HepG2 (cell line): ENCODE measurements at regions not wholly inside any gene's neighbourhood (a gene's known extent, or its start where the extent isn't known, plus 50 kb on each side); places are given as distances from the start of the nearest gene placed in this dataset.
A peak's percentile ranks its signal among the peaks of the same experiment; 100 is the strongest.

Source experiments
- ATRX ChIP-seq: sonication (generic); formaldehyde crosslinking; IDR thresholded peaks from 2 replicates; pipeline ENCODE4 v1.4.0; 2020; ENCODE audit warnings: missing genetic modification reagents, borderline replicate concordance
- ELF3 ChIP-seq: IDR thresholded peaks from 2 replicates; pipeline ENCODE4 v1.6.1; 2016; ENCODE audit warnings: missing genetic modification reagents, missing compliant biosample characterization
- ESRRA ChIP-seq: sonication (generic); formaldehyde crosslinking; IDR thresholded peaks from 2 replicates; pipeline ENCODE4 v1.5.1; 2020; ENCODE audit warnings: mild to moderate bottlenecking, low read depth, missing genetic modification reagents
- GZF1 ChIP-seq: sonication (generic); formaldehyde crosslinking; IDR thresholded peaks from 2 replicates; pipeline ENCODE4 v1.5.1; 2020; ENCODE audit warnings: mild to moderate bottlenecking, missing genetic modification reagents
- HMGXB4 ChIP-seq, 2 experiments: sonication (generic) in 1 of 2; formaldehyde crosslinking in 1 of 2; IDR thresholded peaks; 2 replicates each; pipeline versions ENCODE4 v1.4.0 to v1.6.1; 2018 to 2020; ENCODE audit warnings: missing genetic modification reagents in 2 of 2, borderline replicate concordance in 1 of 2, low read depth in 1 of 2, mild to moderate bottlenecking in 1 of 2, missing biosample characterization in 1 of 2
- HNF1B ChIP-seq: sonication (generic); formaldehyde crosslinking; IDR thresholded peaks from 2 replicates; pipeline ENCODE4 v1.5.1; 2020; ENCODE audit warnings: mild to moderate bottlenecking, moderate library complexity, missing genetic modification reagents
- KLF9 ChIP-seq: IDR thresholded peaks from 2 replicates; pipeline ENCODE4 v1.6.1; 2016; ENCODE audit warnings: low read depth
- MEIS1 ChIP-seq: sonication (generic); formaldehyde crosslinking; IDR thresholded peaks from 2 replicates; pipeline ENCODE4 v1.9.0; 2021; ENCODE audit warnings: mild to moderate bottlenecking, missing genetic modification reagents, moderate library complexity, borderline replicate concordance
- RAD21 ChIP-seq: fragments of 450-650 bp; formaldehyde crosslinking; IDR thresholded peaks from 2 replicates; pipeline ENCODE4 v1.5.0; 2020; ENCODE audit warnings: mild to moderate bottlenecking
- RNF2 ChIP-seq: fragments of 450-650 bp; conservative IDR thresholded peaks from 2 replicates; pipeline ENCODE4 v1.6.1; 2016; ENCODE audit warnings: low read depth
- SMAD3 ChIP-seq: sonication (generic); formaldehyde crosslinking; IDR thresholded peaks from 2 replicates; pipeline ENCODE4 v1.4.0; 2020; ENCODE audit warnings: missing genetic modification reagents
- STAG1 ChIP-seq: sonication (generic); formaldehyde crosslinking; IDR thresholded peaks from 2 replicates; pipeline ENCODE4 v1.4.0; 2020; ENCODE audit warnings: missing genetic modification reagents
- TBX2 ChIP-seq: sonication (generic); formaldehyde crosslinking; IDR thresholded peaks from 2 replicates; pipeline ENCODE4 v1.5.0; 2020; ENCODE audit warnings: missing genetic modification reagents, mild to moderate bottlenecking, borderline replicate concordance
- ZFP36 ChIP-seq: fragments of 150-350 bp; IDR thresholded peaks from 2 replicates; pipeline ENCODE4 v1.6.1; 2018; ENCODE audit warnings: borderline replicate concordance, low read length, low read depth; ENCODE audit not compliant: partially characterized antibody
- ZFP62 ChIP-seq: sonication (generic); formaldehyde crosslinking; IDR thresholded peaks from 2 replicates; pipeline ENCODE4 v1.4.0; 2020; ENCODE audit warnings: missing genetic modification reagents
- ZNF263 ChIP-seq: sonication (generic); formaldehyde crosslinking; IDR thresholded peaks from 2 replicates; pipeline ENCODE4 v1.4.0; 2020; ENCODE audit warnings: missing genetic modification reagents
- ZNF264 ChIP-seq: sonication (generic); formaldehyde crosslinking; IDR thresholded peaks from 2 replicates; pipeline ENCODE4 v1.4.0; 2020; ENCODE audit warnings: missing genetic modification reagents
- ZNF317 ChIP-seq: sonication (generic); formaldehyde crosslinking; IDR thresholded peaks from 2 replicates; pipeline ENCODE4 v1.5.0; 2020; ENCODE audit warnings: mild to moderate bottlenecking, missing genetic modification reagents
- ZNF350 ChIP-seq: sonication (generic); formaldehyde crosslinking; IDR thresholded peaks from 2 replicates; pipeline ENCODE4 v1.4.0; 2020; ENCODE audit warnings: mild to moderate bottlenecking, low read depth, missing genetic modification reagents, borderline replicate concordance
- ZNF501 ChIP-seq: sonication (generic); formaldehyde crosslinking; IDR thresholded peaks from 2 replicates; pipeline ENCODE4 v1.5.1; 2020; ENCODE audit warnings: mild to moderate bottlenecking, moderate library complexity, missing genetic modification reagents
- ZNF605 ChIP-seq: sonication (generic); formaldehyde crosslinking; IDR thresholded peaks from 2 replicates; pipeline ENCODE4 v1.8.0; 2022; ENCODE audit warnings: mild to moderate bottlenecking, missing genetic modification reagents
- ZNF629 ChIP-seq: sonication (generic); formaldehyde crosslinking; conservative IDR thresholded peaks from 2 replicates; pipeline ENCODE4 v1.5.0; 2020; ENCODE audit warnings: missing genetic modification reagents
- ZNF761 ChIP-seq: sonication (generic); formaldehyde crosslinking; conservative IDR thresholded peaks from 2 replicates; pipeline ENCODE4 v1.4.0; 2020; ENCODE audit warnings: mild to moderate bottlenecking, missing genetic modification reagents
- ZNF766 ChIP-seq: sonication (generic); formaldehyde crosslinking; IDR thresholded peaks from 2 replicates; pipeline ENCODE4 v1.5.0; 2020; ENCODE audit warnings: missing genetic modification reagents, borderline replicate concordance
- ZNF768 ChIP-seq: sonication (generic); formaldehyde crosslinking; IDR thresholded peaks from 2 replicates; pipeline ENCODE4 v1.4.0; 2020; ENCODE audit warnings: missing genetic modification reagents
- TF ChIP-seq, protein P1 (sequence below): sonication (generic); formaldehyde crosslinking; IDR thresholded peaks from 2 replicates; pipeline ENCODE4 v1.8.0; 2022; ENCODE audit warnings: missing genetic modification reagents, low read depth, mild to moderate bottlenecking, borderline replicate concordance

GRCh38 chr3:9302425-9303181 is 53.2 kb upstream of the SRGAP3 start (continued):
- TF ChIP-seq MEIS1 (CRISPR knock-in tag), result no peak
- TF ChIP-seq HNF1B (CRISPR knock-in tag), result 0 out of 2 replicates have a peak, but pooled peaks have one; percentile 20
- TF ChIP-seq GZF1, result no peak
- no peak for TF ChIP-seq ZNF263 (CRISPR knock-in tag)
- no peak for TF ChIP-seq ZNF350 (CRISPR knock-in tag)
- TF ChIP-seq HMGXB4 (CRISPR knock-in tag; IDR thresholded peaks at IDR 0.05; ENCODE audit: borderline replicate concordance in 1 of 2, low read depth in 1 of 2), result peak in 1 of 2 experiments; percentile 41; a peak in 1 of 4 replicates
- no peak for TF ChIP-seq ZNF317 (CRISPR knock-in tag)
- TF ChIP-seq RNF2, result no peak
- peak; percentile 34; the same call in 1 of the 2 replicates for TF ChIP-seq ZNF766 (CRISPR knock-in tag)
- 0 out of 2 replicates have a peak, but pooled peaks have one; percentile 19 for TF ChIP-seq ZNF501 (CRISPR knock-in tag)
- TF ChIP-seq ESRRA (CRISPR knock-in tag), result no peak
- TF ChIP-seq, protein P1, sequence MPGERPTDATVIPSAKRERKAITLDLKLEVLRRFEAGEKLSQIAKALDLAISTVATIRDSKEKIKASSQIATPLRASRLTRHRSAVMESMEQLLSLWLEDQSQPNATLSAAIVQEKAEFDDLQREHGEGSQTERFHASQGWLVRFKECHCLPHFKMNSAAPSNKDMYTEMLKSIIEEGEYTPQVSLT (CRISPR knock-in tag), result no peak
- no peak for TF ChIP-seq ATRX (CRISPR knock-in tag)
- TF ChIP-seq STAG1, result peak; percentile 93
- TF ChIP-seq RAD21, result peak; percentile 95
- no peak for TF ChIP-seq ZFP62 (CRISPR knock-in tag)
- TF ChIP-seq ZNF761 (CRISPR knock-in tag), result no peak
- TF ChIP-seq ZNF264 (CRISPR knock-in tag), result no peak
- TF ChIP-seq TBX2, result peak; percentile 29; the same call in 1 of the 2 replicates
- peak; percentile 52; the same call in 1 of the 2 replicates for TF ChIP-seq ZNF605 (CRISPR knock-in tag)
- 0 out of 2 replicates have a peak, but pooled peaks have one; percentile 37 for TF ChIP-seq SMAD3
- TF ChIP-seq ZNF768 (CRISPR knock-in tag), result 0 out of 2 replicates have a peak, but pooled peaks have one; percentile 15
- no peak for TF ChIP-seq ZNF629 (CRISPR knock-in tag)
- 0 out of 2 replicates have a peak, but pooled peaks have one; percentile 30 for TF ChIP-seq ELF3 (CRISPR knock-in tag)
- TF ChIP-seq ZFP36, result no peak
- TF ChIP-seq KLF9 (CRISPR knock-in tag), result no peak
